HepG2 (cell line): ENCODE measurements at regions not wholly inside any gene's neighbourhood (a gene's known extent, or its start where the extent isn't known, plus 50 kb on each side); places are given as distances from the start of the nearest gene placed in this dataset.

ENCODE experiments used
- ATAC-seq: fragments of 200-7000 bp; cut with Tn5 transposase; 3 replicates; pipeline ENCODE4 v1.9.1; 2020; ENCODE audit warnings: mild to moderate bottlenecking, moderate library complexity
- BruUV-seq: library from RNA; stranded (reverse); fragments of 400-500 nt; replicated peaks from 2 replicates; lab custom pipeline; 2021; lab: Mats Ljungman, UMichigan
- CTCF ChIA-PET: fragments of 300-600 bp; formaldehyde crosslinking; extraction: SDS; loops from one replicate; lab custom pipeline; 2021; ENCODE audit warnings: low total read pairs, inconsistent platforms, low intra/inter-chr PET ratio; lab: Yijun Ruan, JAX
- POLR2A ChIA-PET: fragments of 350-600 bp; sonication (Branson Sonifier 250); formaldehyde crosslinking; loops from one replicate; lab custom pipeline; 2020; ENCODE audit warnings: antibody characterized with exemption, inconsistent platforms; lab: Yijun Ruan, JAX
- DNase-seq: peaks from one replicate; pipeline ENCODE4 v3.0.0-alpha.2; 2015; ENCODE audit warnings: low spot score
- FAIRE-seq: peaks from 3 replicates; lab custom pipeline; 2011; peaks lifted over from hg19 to GRCh38; lab: Jason Lieb, UNC
- H2AFZ ChIP-seq: one replicate; pipeline ENCODE4 v1.6.1; 2011; ENCODE audit warnings: low read length, inconsistent platforms
- H3K27ac ChIP-seq: fragments of 300-600 bp; 3 replicates; pipeline ENCODE4 v1.8.0; 2011; ENCODE audit warnings: mixed run types, mild to moderate bottlenecking, mixed read lengths, low read length, inconsistent platforms; ENCODE audit not compliant: insufficient read depth; ENCODE audit errors: extremely low read length
- H3K27me3 ChIP-seq, 2 experiments: fragments of 200-600 bp in 1 of 2; 2 replicates in 1 of 2; 3 replicates in 1 of 2; pipeline versions ENCODE4 v1.6.0 to v1.8.0; 2011; ENCODE audit warnings: low read length in 2 of 2, mild to moderate bottlenecking in 2 of 2, moderate library complexity in 2 of 2, inconsistent platforms in 1 of 2; ENCODE audit not compliant: insufficient read depth in 2 of 2, control insufficient read depth in 1 of 2
- H3K36me3 ChIP-seq, 2 experiments: fragments of 200-600 bp in 1 of 2; replicated peaks in 1 of 2; 2 replicates in 1 of 2; 3 replicates in 1 of 2; pipeline versions ENCODE4 v1.5.1 to v1.8.0; 2011; ENCODE audit warnings: low read length in 2 of 2, inconsistent platforms in 1 of 2; ENCODE audit not compliant: insufficient read depth in 2 of 2, control insufficient read depth in 1 of 2
- H3K4me1 ChIP-seq: 2 replicates; pipeline ENCODE4 v1.5.1; 2012; ENCODE audit warnings: low read length, inconsistent platforms; ENCODE audit not compliant: insufficient read depth
- H3K4me2 ChIP-seq: 2 replicates; pipeline ENCODE4 v1.6.0; 2011; ENCODE audit warnings: low read depth, low read length, inconsistent platforms
- H3K4me3 ChIP-seq, 3 experiments: fragments of 200-600 bp in 1 of 3; sonication (generic), shearing (Covaris generic) in 1 of 3; replicated peaks in 1 of 3; 2 replicates each; pipeline ENCODE4 v1.5.1; 2011 to 2016; ENCODE audit warnings: low read length in 3 of 3, inconsistent platforms in 2 of 3, low read depth in 2 of 3, mild to moderate bottlenecking in 2 of 3, control low read depth in 1 of 3, mixed read lengths in 1 of 3; ENCODE audit not compliant: insufficient read depth in 1 of 3
- H3K79me2 ChIP-seq: one replicate; pipeline ENCODE4 v1.6.1; 2011; ENCODE audit warnings: low read length, inconsistent platforms; ENCODE audit not compliant: insufficient read depth
- H3K9ac ChIP-seq: 2 replicates; pipeline ENCODE4 v1.6.0; 2011; ENCODE audit warnings: mild to moderate bottlenecking, low read depth, low read length, inconsistent platforms; ENCODE audit not compliant: insufficient read depth
- H3K9me3 ChIP-seq: 2 replicates; pipeline ENCODE4 v1.5.1; 2012; ENCODE audit warnings: mild to moderate bottlenecking, low read length
- H4K20me1 ChIP-seq: 2 replicates; pipeline ENCODE4 v1.6.0; 2011; ENCODE audit warnings: inconsistent platforms, mild to moderate bottlenecking, low read length, moderate library complexity; ENCODE audit not compliant: insufficient read depth
- ARNTL ChIP-seq: sonication (generic); formaldehyde crosslinking; IDR thresholded peaks from 2 replicates; pipeline ENCODE4 v1.4.0; 2020; ENCODE audit warnings: mild to moderate bottlenecking, missing genetic modification reagents
- CREB1 ChIP-seq, 2 experiments: fragments of 450-650 bp in 1 of 2; IDR thresholded peaks; 2 replicates each; pipeline ENCODE4 v1.6.1; 2016 to 2017; ENCODE audit warnings: control low read depth in 1 of 2, mild to moderate bottlenecking in 1 of 2, missing compliant biosample characterization in 1 of 2, missing genetic modification characterization in 1 of 2
- GMEB2 ChIP-seq: IDR thresholded peaks from 2 replicates; pipeline ENCODE4 v1.6.1; 2016; ENCODE audit warnings: missing biosample characterization, missing genetic modification reagents, low read depth
- HMG20B ChIP-seq: conservative IDR thresholded peaks from 2 replicates; pipeline ENCODE4 v1.6.1; 2016; ENCODE audit warnings: missing genetic modification reagents, missing compliant biosample characterization
- PAF1 ChIP-seq: IDR thresholded peaks from 2 replicates; pipeline ENCODE4 v1.6.1; 2016; ENCODE audit warnings: missing genetic modification reagents, missing compliant biosample characterization
- SIN3A ChIP-seq: IDR thresholded peaks from 2 replicates; pipeline ENCODE4 v1.6.1; 2011; ENCODE audit warnings: low read depth, mild to moderate bottlenecking, control low read depth, low read length, borderline replicate concordance
- SNAI1 ChIP-seq: sonication (generic); formaldehyde crosslinking; IDR thresholded peaks from 2 replicates; pipeline ENCODE4 v1.5.0; 2020; ENCODE audit warnings: mild to moderate bottlenecking, missing genetic modification reagents, borderline replicate concordance
- SRF ChIP-seq: IDR thresholded peaks from 2 replicates; pipeline ENCODE4 v1.6.1; 2011; ENCODE audit warnings: mild to moderate bottlenecking, low read depth, low read length, moderate library complexity
- TSC22D2 ChIP-seq: sonication (generic); formaldehyde crosslinking; IDR thresholded peaks from 2 replicates; pipeline ENCODE4 v1.5.1; 2020; ENCODE audit warnings: missing genetic modification reagents, mild to moderate bottlenecking, borderline replicate concordance
- ZBTB10 ChIP-seq: sonication (generic); formaldehyde crosslinking; IDR thresholded peaks from 2 replicates; pipeline ENCODE4 v1.4.0; 2020; ENCODE audit warnings: missing genetic modification reagents, borderline replicate concordance
- ZIK1 ChIP-seq: sonication (generic); formaldehyde crosslinking; IDR thresholded peaks from 2 replicates; pipeline ENCODE4 v1.5.0; 2020; ENCODE audit warnings: mild to moderate bottlenecking, low read depth, missing genetic modification reagents, borderline replicate concordance
- ZNF530 ChIP-seq: sonication (generic); formaldehyde crosslinking; IDR thresholded peaks from 2 replicates; pipeline ENCODE4 v1.5.0; 2020; ENCODE audit warnings: low read depth, mild to moderate bottlenecking, missing genetic modification reagents
- ZNF670 ChIP-seq: sonication (generic); formaldehyde crosslinking; IDR thresholded peaks from 2 replicates; pipeline ENCODE4 v1.8.0; 2022; ENCODE audit warnings: mild to moderate bottlenecking, missing genetic modification reagents, borderline replicate concordance
- ZNF883 ChIP-seq: sonication (generic); formaldehyde crosslinking; IDR thresholded peaks from 2 replicates; pipeline ENCODE4 v1.5.1; 2020; ENCODE audit warnings: mild to moderate bottlenecking, missing genetic modification reagents; ENCODE audit errors: not compliant biosample characterization
- in situ Hi-C: cut with HindIII; loops from 2 replicates; pipeline ENCODE4 v1.10.0; 2017; ENCODE audit warnings: low pct_unique_long_range_greater_than_20kb; ENCODE audit not compliant: extremely low pct_ligation_motif_present
- intact Hi-C: fragments of 100-400 bp; cut with micrococcal nuclease; formaldehyde crosslinking; loops from one replicate; pipeline ENCODE4 v1.10.0; 2022; ENCODE audit not compliant: unreplicated experiment

- ATAC-seq (no peak), DNase-seq (no peak), FAIRE-seq (no peak)
- Histone ChIP-seq H3K9me3 (no peaks in the 10 kb centered on the region), H3K79me2 (no peaks in the 10 kb centered on the region), H3K4me1 (peaks cover 4% of the 10 kb centered on the region; the same call in 1 of the 2 replicates), H4K20me1 (no peaks in the 10 kb centered on the region), H3K4me3 (no peak overlapping the region), H3K27ac (no peak overlapping the region), H2AFZ (no peak overlapping the region), H3K9ac (no peak overlapping the region), H3K4me2 (no peak overlapping the region), H3K27me3 (peaks cover 0 to 4% of the 10 kb centered on the region in 2 experiments; a peak in 1 of 5 replicates), H3K36me3 (no peaks in the 10 kb centered on the region)
- intact Hi-C loops, result no loop called here
- CTCF ChIA-PET, result no interaction called here
- BruUV-seq, result no TSS peak
- in situ Hi-C loops, result no loop called here
- no peak for TF ChIP-seq GMEB2 (CRISPR knock-in tag)
- TF ChIP-seq SNAI1 (CRISPR knock-in tag), result no peak
- TF ChIP-seq ZNF883 (CRISPR knock-in tag), result no peak
- no peak for TF ChIP-seq ZNF530 (CRISPR knock-in tag)
- TF ChIP-seq ZIK1 (CRISPR knock-in tag), result no peak
- no peak for TF ChIP-seq ARNTL
- no peak for TF ChIP-seq ZNF670 (CRISPR knock-in tag)
- no peak for TF ChIP-seq TSC22D2 (CRISPR knock-in tag)
- TF ChIP-seq PAF1 (CRISPR knock-in tag), result no peak
- TF ChIP-seq ZBTB10 (CRISPR knock-in tag), result no peak
- TF ChIP-seq SRF, result no peak
- no peak for TF ChIP-seq SIN3A
- no peak for TF ChIP-seq HMG20B (CRISPR knock-in tag)
- TF ChIP-seq CREB1 (IDR thresholded peaks at IDR 0.05), result no peak
- TF ChIP-seq CREB1 (CRISPR knock-in tag; IDR thresholded peaks at IDR 0.05), result no peak
- POLR2A ChIA-PET, result no interaction called here
Measured at GRCh38 chr4:112823156-112823555, 186.2 kb downstream of the LARP7 start.
